GM18508 (cell line): ENCODE measurements at regions not wholly inside any gene's neighbourhood (a gene's known extent, or its start where the extent isn't known, plus 50 kb on each side); places are given as distances from the start of the nearest gene placed in this dataset.

ENCODE experiments used
- ATAC-seq: cut with Tn5 transposase; IDR thresholded peaks from one replicate; pipeline ENCODE4 v1.9.1; 2021; ENCODE audit warnings: moderate number of reproducible peaks; ENCODE audit not compliant: insufficient read depth, unreplicated experiment

DNA sequence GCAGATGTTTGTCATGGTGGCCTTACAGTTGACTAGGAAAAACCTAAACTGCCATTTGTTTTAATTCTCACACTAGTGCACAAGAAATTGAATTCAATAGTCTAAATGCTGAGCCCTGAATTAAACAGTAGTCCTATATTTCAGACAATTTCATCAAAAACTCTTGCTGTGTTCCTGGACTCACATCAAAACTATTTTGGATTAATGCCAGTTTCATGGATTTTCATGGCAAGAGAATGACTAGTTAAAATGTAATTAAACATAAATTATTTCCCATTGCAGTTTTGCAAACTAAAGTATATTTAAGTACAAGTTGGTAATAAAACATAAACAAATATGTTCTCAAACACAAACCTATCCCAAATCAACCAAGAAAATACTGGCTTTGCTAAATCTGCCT lies 468.0 kb upstream of the PRICKLE1 start:
- ATAC-seq, result no peak

GRCh38 chr12:43054085-43054484 lies 464.5 kb upstream of the PRICKLE1 start:
- ATAC-seq, result no peak

DNA sequence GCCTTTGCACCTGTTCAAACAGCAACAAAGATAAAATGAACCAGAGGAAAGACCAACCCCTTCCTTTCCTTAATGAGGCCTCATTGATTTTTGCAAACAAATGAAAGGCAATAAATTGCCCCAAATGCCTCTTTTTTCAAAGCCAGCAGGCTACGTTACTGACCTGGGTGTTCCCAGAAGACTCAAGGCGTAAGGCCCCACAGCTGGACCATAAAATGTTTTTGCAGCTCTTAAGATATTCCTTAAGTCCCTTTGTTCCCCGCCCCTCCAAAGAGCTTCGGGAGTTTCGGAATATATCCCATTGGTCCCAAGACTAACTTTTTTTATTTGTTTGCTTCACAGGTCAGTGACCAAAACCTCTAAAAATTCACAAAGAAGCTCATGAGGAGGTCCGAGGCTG lies 462.9 kb upstream of the PRICKLE1 start:
- ATAC-seq, result no peak

- ATAC-seq, result no peak
Measured at GRCh38 chr12:43044241-43044640, 454.7 kb upstream of the PRICKLE1 start.

DNA sequence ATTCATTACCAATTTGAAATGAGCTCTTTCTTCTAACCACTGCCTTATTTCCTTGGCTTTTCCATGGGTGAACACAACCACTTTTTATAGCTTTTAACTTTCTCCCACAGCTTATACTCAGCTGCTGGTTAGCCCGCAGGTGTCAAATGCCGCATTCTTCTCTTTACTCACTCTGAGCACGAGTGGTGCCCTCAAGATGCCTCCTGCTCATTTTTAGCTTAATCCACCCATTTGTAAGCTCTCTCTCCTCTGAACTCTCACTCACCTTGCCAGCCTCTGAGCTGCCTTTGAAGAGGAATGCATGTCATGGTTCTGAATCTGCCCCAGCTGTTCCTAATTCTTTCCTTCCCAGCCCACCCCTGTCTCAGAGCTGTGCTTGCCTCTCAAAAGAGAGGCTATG lies 449.4 kb upstream of the PRICKLE1 start:
- ATAC-seq, result no peak

GRCh38 chr12:43029971-43030370 lies 440.4 kb upstream of the PRICKLE1 start:
- no peak for ATAC-seq

DNA sequence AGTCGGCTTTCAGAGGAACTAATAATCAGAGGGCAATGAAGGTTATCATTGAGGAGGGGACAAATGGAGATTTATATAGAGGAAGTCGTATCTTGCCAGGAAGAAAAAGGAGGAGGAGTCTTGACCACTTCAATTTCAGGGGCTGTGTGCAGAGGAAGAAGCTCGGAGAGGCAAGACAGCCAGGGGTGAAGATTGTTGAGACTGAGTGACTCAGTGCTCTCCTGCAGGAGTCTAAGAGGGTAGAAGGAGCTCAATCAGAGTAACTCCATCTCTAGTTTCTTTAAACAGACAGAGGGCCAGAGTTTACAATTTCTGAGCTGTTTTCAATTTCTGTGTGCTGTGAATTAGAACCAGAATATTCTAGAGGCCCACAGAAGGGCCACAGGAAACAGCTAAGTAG lies 439.3 kb upstream of the PRICKLE1 start:
- no peak for ATAC-seq

DNA sequence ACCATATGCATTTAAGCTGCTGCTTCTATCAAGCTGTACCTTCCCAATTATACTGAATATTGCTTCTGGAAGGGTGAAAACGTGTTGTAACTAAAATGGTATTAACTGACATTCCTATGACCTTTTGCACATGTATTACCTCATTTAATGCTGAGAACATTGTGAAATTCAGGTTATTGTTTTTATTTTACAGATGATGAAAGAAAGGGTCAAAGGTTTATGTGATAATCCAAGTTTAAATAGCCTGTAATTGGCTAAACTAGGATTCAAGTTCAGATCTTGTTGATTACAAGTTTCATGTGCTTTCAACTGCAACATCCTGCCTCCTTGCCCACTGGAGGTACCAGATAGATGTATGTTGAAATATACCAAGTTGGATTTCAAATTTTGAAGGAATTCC lies 433.3 kb upstream of the PRICKLE1 start:
- no peak for ATAC-seq

GRCh38 chr12:43015090-43015737 lies 425.7 kb upstream of the PRICKLE1 start:
- ATAC-seq, result no peak

- peak; percentile 97 for ATAC-seq
Measured at GRCh38 chr12:43011383-43011926, 421.9 kb upstream of the PRICKLE1 start.

GRCh38 chr12:43009846-43010240 lies 420.3 kb upstream of the PRICKLE1 start:
- no peak for ATAC-seq

- ATAC-seq, result no peak
Measured at GRCh38 chr12:43008953-43009845, 419.7 kb upstream of the PRICKLE1 start.

DNA sequence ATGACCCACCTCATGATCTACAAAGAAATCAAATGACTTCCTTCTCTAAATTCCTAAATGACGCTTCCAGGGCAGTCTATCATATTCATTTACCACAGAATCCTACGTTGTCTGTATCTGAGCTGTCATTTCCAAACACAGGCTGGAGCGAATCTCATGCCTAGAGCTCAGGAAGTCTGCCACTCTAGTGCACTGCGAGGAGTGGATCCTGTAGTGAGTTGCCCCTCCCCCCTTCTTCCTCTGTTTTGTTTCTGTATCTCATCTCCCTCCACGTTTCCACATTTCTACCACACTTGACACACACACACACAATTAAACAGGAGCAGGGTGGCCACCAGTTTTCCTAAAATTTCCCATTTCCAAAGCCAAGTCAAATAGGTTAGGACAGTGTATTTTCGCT lies 415.4 kb upstream of the PRICKLE1 start:
- no peak for ATAC-seq

- ATAC-seq, result no peak
Measured at GRCh38 chr12:43004141-43004540, 414.6 kb upstream of the PRICKLE1 start.

- no peak for ATAC-seq
Measured at GRCh38 chr12:42996869-42997431, 407.4 kb upstream of the PRICKLE1 start.

DNA sequence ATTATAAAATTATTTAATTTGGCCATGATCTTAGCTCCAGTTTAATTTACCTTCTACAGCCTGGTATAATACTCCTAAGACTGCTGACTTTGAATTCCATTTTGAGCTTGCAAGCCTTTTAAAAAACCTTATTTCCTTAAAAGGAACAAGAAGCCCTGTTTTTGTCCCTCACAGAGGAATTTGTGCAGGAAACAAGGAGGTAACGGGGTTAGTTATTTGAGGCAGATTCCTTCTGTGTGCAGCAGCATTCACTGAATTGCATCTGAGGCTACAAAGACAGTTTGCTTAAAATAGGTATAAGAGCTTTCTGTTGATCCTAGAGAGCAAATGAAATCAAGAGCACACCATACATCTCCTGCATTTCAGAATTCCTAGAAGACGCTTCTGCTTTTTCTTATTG lies 403.3 kb upstream of the PRICKLE1 start:
- ATAC-seq, result no peak

DNA sequence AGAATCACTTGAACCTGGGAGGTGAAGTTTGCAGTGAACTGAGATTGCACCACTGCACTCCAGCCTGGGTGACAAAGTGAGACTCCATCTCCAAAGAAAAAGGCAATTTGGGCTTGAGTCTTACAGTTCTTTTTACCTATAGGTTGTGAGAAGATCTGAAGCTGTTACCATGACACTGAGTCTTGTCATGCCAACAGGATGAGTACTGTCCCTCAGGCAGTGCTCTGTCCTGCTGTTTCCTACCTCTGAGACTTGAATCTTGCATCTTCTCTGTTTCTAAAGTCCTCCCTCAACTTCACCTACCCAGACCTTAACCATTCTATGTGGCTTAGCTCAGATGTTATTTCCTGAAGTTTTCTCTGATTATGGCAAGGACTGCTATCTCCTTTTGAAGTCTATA lies 400.8 kb upstream of the PRICKLE1 start:
- ATAC-seq, result no peak

DNA sequence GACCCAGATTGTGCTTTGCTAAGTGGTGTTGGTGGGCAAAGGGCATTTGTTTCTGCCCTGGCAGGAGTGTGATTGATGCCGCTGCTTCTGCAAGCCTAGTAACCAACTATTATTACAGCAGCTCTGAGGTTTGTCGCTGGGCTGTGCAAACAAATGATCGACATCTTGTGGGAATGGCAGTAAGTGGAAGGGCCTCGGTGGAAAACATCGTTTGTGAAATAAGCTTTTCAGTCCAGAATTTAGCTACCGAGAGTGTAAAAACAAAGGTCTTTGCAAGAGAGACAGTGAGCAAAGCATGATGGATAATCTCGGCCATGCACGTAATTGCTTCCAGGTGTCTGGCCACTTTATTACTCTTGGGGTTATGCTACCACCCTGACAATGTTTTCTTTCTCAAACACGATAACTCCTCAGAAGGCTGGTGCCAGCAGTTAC lies 397.7 kb upstream of the PRICKLE1 start:
- no peak for ATAC-seq

GRCh38 chr12:42985506-42985905 lies 396.0 kb upstream of the PRICKLE1 start:
- no peak for ATAC-seq

DNA sequence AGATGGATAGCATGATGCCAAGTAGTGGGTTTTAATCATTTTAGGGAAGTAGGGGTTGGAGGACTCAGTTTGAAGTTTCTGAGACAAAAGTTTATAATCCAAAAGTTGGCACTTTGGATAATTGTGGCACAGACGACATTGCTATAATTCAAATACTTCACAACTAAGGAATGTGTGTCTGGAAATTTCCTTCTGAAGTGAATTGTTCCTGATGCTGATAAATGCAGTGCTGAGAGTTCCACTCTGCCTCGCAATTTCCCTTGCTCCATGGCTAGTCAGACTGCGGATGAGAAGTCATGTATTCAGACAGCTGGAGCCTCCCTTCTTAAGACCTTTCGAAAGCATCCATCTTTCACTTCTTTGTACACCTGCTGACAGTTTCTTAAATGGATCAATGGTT lies 393.3 kb upstream of the PRICKLE1 start:
- no peak for ATAC-seq

- no peak for ATAC-seq
Measured at GRCh38 chr12:42981379-42981778, 391.8 kb upstream of the PRICKLE1 start.
